GM19455 (cell line): ENCODE measurements at regions not wholly inside any gene's neighbourhood (a gene's known extent, or its start where the extent isn't known, plus 50 kb on each side); places are given as distances from the start of the nearest gene placed in this dataset.
"Not testable (repeated sequence)": the region's sequence is repeated elsewhere in the genome, so short reads cannot be mapped to it uniquely, and the experiment has no call there.

Source experiments
- ATAC-seq: cut with Tn5 transposase; IDR thresholded peaks from one replicate; pipeline ENCODE4 v1.9.1; 2021; ENCODE audit not compliant: unreplicated experiment

- ATAC-seq, result no peak
Measured at GRCh38 chr11:13168271-13168670, 109.3 kb upstream of the BMAL1 start.

DNA sequence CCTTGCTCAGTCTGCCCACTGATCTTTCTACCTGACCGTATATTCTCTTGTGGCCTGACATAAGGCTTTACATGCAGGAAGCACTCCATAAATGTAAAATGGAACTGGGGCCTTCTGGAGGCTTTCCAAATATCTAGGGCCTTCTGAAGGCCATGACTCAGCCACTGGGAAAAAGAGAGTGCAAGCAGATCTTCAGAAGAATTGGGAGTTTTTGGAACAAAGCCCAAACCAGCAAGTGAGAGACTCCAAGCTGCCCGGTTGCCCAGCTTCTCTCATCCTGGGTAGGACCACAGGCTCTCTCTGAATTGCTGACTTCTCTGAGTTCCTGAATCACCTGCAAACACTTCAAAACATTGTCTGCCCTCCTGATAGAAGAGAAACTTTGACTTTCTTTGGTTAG lies 107.9 kb upstream of the BMAL1 start:
- no peak for ATAC-seq

- ATAC-seq, result no peak
Measured at GRCh38 chr11:13174090-13174489, 103.5 kb upstream of the BMAL1 start.

DNA sequence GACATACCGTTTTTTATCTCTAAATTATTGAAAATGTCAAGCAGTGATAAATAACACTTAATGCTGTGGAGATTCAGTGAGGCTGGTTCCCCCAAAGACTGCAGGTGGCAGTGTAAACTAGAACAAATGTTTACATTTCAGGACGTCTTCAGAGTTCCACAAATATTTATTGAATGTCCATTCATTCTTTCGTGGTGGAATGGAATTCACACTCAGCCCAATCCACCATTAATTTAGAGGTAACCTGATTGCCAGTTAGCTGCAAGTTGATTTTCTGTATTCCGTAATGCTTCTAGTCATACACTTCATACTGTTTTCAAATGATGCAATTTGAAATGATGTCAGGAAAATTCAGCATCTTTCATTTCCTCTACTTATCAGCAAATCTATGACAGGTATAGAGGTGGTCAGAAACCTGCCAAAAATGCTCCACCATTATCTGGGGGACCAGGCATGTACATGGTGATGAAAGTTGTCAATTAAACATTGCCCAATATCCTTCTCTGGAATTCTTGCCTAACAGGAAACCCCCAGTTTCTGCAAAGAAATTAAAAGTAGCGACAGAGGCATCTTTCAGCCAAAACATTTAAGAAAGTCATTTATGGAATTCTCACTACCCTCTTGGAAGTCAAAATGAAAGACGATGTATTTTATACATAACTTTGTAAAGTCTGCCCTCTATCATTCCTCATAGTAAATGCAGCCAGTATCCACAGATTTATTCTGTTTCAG lies 94.3 kb upstream of the BMAL1 start:
- no peak for ATAC-seq

- ATAC-seq, result no peak
Measured at GRCh38 chr11:13183826-13184196, 93.8 kb upstream of the BMAL1 start.

DNA sequence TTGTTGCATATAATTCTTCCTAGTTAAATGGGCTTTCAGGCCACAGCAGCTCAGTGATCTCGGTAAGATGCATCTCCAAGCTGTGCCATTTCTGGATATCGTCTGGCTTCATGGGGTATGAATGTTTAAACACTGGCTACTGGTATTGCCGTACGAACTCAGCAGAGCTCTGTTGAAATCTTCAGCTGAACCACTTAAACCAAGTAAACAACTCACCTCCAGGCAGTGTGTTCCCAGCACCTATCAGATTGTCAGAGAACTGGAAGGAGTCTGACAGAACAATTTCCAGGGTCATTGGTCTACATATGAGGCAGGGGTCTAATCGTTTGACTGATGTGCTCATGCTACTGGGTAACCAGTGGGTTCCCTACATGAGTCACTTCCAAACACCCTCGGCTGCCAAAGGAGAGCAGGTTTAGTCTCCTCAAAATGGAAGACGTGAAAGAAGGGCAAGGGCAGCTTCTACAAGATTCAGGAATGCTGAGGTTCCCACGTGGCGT lies 93.2 kb upstream of the BMAL1 start:
- ATAC-seq, result no peak

DNA sequence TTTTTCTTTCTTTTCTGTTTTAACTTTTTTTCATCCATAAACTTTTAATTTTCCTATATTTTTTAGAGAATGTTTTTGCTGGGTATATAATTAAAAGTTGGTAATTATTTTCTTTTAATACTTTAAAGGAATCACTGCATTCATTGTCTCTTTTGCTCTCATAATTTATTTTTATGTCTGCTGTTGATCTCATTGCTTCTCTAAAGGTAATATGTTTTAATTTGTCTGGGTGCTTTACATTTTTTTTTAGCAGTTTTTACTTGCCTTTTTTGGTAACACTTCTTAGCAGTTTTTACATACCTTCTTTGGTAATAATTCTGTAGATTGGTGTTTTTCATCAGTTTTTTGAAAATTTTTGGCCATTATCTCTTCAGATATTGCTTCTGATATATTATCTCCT lies 89.4 kb upstream of the BMAL1 start:
- ATAC-seq, result no peak

DNA sequence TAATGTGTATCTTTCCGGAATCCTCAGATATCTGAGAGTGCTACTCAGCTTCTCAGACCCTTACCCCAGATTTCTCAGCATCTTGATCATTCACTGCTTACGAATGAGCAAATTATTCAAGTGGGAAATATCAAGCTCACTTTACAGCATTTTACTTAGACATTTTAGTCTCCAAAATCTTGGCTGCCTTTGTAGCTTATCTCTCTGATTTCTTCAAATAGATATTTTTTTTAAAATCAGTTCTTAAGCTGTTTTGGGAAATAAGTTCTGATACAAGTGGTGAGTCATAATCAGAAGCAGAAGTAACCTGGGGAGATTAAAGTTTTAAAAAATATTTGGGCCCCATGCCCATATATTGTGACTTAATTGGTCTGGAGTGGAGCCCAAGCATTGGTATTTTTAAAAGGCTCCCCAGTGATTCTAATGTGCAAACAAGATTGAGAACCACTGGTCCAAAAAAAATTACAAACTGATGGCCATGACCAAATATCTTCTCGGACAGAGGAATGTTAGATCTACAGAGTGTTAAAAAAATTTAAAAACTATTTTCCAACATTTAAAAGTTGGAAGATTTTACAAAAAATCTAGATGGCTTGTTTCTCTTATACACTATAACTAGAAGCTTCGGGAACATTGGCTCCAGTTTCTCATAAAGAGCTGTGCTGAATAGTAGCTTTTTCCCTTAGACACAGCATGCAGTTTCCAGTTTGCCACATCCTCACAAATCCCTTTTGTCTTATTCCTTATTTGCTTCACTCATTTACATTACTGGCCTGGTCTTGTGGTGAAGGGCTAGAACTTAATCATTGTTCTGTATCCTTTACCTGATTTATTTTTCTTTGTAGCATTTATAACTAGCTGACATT lies 87.8 kb upstream of the BMAL1 start:
- ATAC-seq, result no peak

DNA sequence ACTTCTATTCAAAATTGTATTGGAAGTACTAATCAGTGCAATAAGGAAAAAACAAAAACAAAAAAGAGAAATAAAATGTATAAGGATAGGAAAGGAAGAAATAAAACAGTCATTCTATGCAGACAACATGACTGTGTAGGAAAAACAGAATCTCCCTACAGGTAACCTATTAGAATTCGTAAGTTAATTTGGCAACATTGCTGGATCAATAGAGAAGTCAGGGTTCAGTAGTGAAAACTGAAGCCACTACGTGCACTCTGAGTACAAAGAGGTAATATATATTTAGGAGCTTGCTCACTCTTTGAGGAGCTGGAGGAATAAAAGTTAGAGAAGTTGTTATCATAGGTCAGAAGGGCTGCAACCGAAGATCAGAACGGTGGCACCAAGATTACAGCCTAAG lies 84.0 kb upstream of the BMAL1 start:
- ATAC-seq, result no peak

GRCh38 chr11:13197374-13197773 lies 80.2 kb upstream of the BMAL1 start:
- not testable (repeated sequence) for ATAC-seq

GRCh38 chr11:13205486-13205885 lies 72.1 kb upstream of the BMAL1 start:
- ATAC-seq, result no peak

DNA sequence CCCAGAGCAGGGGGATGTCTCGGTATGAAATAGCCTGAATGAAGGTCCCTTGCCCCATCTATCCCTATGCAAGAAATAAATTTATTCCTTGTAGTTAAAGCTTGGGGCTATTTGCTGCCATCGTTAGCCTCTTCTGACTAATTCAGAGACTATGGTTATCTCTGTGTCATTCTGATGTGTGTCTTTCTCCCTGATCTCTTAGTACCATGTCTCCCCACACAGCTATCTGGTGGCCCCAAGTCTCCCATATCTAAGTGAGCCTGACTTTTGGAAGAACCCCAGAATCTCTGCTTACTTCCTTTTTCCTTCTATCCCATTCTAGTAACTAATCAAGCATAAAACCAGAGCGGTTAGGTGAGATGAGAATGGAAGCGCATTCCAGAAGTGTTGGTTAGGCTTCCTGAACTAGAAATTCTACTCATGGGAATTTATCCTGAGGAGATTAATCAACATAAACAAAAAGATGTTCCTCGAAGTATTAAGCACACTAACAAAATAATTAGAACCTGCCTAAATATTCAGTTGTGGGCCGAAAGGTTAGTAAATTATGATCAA lies 71.4 kb upstream of the BMAL1 start:
- ATAC-seq, result no peak

- ATAC-seq, result no peak
Measured at GRCh38 chr11:13207270-13207664, 70.3 kb upstream of the BMAL1 start.

GRCh38 chr11:13207665-13208594 lies 69.7 kb upstream of the BMAL1 start:
- no peak for ATAC-seq

DNA sequence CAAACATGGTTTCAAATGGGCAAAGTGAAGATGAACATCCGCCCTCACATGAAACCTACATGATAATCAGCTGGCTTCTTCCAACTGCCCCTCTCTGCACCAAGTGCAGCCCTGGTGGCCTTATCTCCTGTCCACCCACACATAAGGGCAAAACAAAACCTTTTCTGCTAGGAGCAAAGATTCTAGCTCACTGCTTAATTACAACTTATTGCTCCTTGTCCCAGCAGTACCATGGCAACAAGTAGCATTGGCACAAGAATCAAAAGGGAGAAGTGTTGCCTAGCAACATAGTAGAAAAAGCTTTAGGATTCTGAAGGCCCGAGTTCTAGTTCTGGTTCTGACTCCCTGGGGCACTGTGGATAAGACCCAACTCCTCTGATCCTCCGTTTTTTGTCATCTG lies 68.7 kb upstream of the BMAL1 start:
- no peak for ATAC-seq

DNA sequence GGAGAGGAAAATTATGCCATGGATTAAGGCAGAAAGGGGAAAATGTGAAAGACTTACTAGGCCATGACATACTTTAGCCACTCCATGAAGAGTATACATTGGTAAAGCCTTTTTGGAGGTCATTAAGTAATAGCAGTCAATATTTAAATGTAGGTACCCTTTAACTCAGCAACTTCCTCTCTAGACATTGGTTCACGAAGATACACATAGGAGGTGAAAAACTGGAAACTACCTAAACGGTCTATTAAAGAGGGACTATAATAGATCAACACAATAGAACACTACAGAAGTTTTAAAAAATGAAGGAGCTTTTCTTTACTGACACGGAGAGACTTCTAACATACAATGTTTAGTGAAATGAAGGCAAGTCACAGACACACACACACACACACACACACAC lies 68.2 kb upstream of the BMAL1 start:
- ATAC-seq, result no peak

- ATAC-seq, result no peak
Measured at GRCh38 chr11:13210424-13210823, 67.2 kb upstream of the BMAL1 start.

DNA sequence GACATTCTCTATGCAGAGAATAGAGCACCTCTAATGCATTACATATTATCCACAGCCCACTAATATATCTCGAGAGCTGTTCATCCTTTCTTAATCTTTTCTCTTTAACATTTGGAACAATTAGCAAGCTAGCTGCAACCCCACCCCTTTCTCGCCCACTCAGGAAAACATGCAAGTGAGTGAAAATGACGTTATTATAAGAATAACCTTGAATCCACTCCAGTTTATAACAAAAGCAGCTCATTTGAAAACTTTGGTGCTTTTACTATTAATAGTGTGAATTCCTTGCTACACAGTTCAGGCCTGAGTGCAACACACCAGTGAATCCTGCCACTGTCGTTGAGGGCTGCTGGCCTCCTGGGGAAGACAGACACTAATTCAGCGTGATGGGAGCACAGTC lies 63.3 kb upstream of the BMAL1 start:
- ATAC-seq, result no peak

GRCh38 chr11:13215149-13215548 lies 62.4 kb upstream of the BMAL1 start:
- no peak for ATAC-seq

- no peak for ATAC-seq
Measured at GRCh38 chr11:13216019-13216710, 61.4 kb upstream of the BMAL1 start.
